GM19238 (cell line): ENCODE measurements at regions not wholly inside any gene's neighbourhood (a gene's known extent, or its start where the extent isn't known, plus 50 kb on each side); places are given as distances from the start of the nearest gene placed in this dataset.
"Not testable (repeated sequence)": the region's sequence is repeated elsewhere in the genome, so short reads cannot be mapped to it uniquely, and the experiment has no call there.

Experiments
- DNase-seq: peaks from one replicate; pipeline ENCODE4 v3.0.0; 2011; ENCODE audit warnings: low spot score; ENCODE audit not compliant: insufficient read length

GRCh38 chr5:163877865-163878264 lies 372.4 kb downstream of the MAT2B start:
- no peak for DNase-seq

DNA sequence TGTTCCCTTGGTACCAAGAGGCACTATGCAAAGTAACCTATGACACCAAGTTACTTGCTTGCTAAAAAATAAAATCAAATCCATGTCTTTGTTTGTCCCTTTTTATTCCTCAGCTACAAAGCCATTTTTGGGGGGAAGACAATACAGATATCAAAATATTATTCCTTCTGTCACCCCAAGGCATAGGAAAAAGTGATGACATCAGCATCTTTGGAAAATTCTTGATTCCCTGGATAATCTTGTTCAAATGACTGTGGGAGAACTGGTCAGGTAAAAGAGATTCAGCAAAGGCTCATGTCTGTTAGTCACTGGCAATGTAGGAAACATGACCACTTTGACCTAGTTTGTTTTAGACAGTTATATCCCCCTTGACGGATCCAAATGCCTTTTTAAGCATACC lies 373.1 kb downstream of the MAT2B start:
- DNase-seq, result no peak

GRCh38 chr5:163880302-163880701 lies 374.9 kb downstream of the MAT2B start:
- no peak for DNase-seq

DNA sequence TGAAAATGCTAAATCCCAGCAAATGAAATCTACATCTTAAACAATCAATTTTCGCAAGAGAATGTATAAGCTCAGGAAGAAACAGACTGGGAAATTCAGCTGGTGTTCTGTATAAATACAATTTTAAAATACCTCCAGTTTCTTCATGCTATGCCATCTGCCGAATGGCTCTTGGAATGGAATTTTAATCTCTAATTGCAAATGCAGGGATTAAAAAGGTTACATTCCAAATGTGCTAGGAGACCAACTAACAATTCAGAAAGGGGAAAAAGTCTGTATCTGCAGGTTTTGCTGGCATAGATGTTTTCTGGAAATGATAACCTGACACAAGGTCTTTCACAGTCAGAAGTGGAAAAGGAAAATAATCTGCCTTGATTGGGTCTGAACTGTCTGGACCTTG lies 379.7 kb downstream of the MAT2B start:
- no peak for DNase-seq

DNA sequence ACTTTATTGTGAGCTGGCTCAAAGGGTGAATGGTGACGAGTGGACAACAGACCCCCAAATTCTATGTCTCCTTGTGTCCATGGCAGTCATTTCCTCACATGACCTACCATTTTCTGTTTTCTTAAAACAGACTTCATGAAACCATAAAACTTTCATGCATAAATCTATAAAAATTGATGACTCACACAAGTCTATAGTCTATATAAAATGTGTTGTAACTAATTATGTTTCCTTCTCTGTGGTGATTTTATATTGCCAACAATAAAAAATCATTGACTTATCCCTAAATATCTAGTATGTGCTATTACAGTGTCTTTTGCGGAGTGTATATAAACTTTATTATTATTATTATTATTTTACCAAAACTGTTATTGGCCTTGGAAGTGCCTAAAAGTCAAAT lies 382.4 kb downstream of the MAT2B start:
- no peak for DNase-seq

DNA sequence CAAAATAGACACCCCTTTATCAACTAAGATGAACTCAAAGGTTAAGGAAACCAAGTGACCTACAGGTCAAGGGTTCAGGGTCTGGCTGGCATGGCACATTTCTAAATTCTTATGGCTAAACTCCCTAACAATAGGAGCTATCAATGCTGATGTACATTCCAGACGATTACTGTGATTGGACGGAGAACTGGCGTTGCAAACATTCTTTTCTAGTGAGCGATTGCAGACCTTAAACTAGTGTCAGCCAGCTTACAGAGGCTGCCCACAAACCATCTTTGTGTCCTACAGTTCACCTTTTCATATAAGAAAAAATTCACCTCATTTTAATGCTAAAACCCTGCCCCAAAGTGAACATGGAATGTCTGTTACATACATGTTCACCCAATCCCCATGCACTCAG lies 382.9 kb downstream of the MAT2B start:
- no peak for DNase-seq

DNA sequence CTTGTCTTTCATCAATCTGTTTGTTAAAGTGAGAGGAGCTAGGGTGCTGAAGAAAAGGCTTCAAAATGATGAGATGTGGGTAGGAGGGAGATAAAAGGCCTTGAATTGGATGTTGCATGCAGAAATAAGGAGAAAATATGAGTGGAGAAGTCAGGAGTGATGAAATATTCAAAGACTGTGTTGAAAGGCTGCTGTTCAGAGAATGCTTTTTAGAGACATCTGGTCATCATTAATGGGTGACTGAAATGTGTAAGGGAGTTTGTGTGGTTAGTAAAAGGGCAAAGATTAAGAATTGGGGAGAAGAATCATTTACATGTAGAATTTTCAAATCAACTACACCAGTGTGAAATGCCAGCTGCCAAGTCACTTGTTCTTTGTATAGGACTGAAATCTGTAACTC lies 383.9 kb downstream of the MAT2B start:
- DNase-seq, result no peak

DNA sequence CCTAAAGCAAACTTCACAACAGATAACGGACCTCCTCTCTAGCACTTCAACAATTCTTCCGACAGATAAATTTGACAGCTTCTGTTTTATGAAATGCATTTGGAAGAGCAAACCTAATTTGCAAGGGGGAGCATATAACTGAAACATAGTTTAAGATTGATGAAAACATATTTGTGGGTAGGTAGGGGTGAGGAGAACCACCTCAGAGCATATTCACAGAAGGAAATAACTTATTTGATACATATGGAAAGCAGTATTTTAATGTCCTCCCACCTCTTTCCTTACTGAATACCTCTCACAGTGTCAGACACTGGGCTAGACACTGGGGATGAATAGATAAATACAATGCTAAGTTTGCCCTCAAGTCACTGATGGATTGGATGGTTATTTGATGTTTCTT lies 384.8 kb downstream of the MAT2B start:
- DNase-seq, result no peak

- no peak for DNase-seq
Measured at GRCh38 chr5:163893281-163893680, 387.9 kb downstream of the MAT2B start.

DNA sequence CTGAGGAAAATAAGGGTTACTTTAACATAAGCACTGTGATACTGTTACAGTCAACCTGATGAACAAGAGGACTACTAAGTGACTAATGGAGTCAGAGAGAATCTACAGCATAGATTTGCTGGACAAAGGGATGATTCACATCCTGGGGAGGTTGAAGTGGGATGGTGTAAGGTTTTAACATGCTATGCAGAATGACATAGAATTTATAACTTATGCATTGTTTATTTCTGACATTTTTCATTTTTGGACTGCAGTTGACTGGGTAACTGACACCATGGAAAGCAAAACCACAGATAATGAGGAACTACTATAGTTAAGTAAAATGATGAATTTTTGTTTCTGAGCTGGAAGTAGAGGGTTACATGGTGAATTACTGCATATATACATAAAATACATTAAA lies 389.2 kb downstream of the MAT2B start:
- DNase-seq, result no peak

- DNase-seq, result no peak
Measured at GRCh38 chr5:163898873-163899272, 393.5 kb downstream of the MAT2B start.

GRCh38 chr5:163907783-163908182 lies 402.4 kb downstream of the MAT2B start:
- DNase-seq, result not testable (repeated sequence)

DNA sequence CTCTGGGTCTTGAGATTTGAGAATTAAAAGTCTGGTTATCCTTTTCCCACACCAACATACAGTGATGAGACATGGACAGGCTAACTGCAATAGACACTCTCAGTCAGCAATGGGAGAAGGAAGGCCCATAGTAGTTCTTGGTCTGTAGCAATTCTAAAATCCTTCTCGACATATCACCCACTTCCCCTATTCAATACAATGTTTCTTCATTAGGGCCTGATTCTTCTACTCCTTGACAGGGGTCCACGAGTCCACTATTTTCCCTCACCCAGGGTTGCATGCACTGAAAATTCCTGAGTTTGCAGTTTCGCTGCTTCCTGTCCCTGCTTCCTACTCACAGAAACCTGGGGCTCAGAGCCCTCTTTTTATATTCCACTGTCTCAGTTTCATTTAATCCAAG lies 402.8 kb downstream of the MAT2B start:
- DNase-seq, result no peak

DNA sequence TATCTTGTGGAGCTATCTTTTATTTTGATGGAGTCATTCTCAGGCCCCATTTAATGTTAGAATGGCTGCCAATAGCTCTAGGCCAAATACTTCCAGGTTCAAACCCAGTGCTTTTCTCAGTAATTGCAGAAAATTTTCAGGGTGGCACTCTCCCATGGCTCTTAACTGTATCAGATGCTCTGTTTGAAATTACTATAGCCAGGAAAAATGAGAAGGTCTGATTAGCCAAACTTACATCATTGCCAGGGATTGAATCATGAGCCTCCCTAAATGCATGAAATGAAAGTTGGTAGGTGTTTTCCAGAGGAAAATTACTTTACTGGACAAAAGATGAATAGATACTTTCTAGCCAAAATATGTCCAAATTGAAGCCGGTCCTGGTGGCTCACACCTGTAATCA lies 404.8 kb downstream of the MAT2B start:
- no peak for DNase-seq

DNA sequence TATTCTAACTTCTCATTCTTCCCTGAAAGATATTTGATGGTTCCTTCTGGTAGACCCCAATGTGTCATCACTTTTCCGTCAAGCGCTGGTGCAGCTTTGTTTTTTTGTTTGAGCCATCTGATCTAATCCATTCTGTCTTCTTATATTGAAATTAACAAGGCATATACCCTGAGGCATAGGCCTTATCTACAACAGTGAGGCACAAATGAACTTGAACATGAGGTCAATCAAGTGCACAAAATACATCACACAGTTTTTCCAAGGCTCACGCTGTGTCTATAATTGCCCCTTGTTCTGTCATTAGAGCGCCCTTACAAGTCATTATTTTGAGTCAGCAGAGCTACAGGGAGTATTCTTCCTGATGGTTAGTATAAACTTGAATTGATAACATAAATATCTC lies 406.6 kb downstream of the MAT2B start:
- no peak for DNase-seq

GRCh38 chr5:163913548-163913947 lies 408.1 kb downstream of the MAT2B start:
- DNase-seq, result no peak

DNA sequence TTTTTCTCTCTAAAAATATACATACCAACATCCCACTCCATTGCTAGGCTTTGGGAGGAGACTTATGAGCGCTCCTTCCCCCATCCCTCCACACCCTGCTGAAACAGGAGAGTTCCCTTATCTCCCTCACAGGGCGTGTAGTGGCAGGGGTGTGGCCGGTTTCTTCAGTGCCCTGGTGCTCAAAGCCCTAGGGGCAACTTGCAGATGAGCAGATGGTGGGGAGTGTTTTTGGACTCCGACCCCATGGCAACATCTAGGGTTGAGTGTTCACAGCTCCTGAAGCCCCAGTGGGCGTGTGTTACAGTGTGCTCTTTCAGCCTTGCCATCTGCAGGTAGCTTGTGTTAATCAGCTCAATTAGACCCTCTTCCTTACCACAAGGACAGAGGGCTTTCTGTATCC lies 409.5 kb downstream of the MAT2B start:
- DNase-seq, result no peak

DNA sequence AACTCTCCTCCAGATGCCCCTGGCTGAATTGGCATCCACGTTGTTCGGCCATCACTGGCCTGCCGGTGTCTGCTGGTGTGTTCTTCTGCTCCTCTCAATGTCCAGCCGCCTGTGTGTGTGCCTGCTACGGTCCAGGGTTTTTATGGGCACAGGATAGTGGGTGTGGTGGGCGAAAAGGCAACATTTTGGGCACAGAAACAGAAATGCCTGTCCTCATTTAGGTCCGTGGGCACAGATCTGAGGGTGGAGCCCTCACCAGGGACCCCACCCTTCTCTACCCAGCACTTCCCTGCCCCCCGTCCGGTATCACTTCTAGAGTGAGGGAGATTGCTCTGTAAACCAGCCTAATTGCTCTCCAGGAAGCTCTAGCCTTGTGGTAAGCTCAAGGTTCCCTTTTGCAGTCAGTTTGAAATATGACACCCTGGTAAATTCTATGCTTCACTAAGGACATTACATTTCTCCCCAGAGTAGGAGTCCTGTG lies 410.1 kb downstream of the MAT2B start:
- DNase-seq, result no peak

DNA sequence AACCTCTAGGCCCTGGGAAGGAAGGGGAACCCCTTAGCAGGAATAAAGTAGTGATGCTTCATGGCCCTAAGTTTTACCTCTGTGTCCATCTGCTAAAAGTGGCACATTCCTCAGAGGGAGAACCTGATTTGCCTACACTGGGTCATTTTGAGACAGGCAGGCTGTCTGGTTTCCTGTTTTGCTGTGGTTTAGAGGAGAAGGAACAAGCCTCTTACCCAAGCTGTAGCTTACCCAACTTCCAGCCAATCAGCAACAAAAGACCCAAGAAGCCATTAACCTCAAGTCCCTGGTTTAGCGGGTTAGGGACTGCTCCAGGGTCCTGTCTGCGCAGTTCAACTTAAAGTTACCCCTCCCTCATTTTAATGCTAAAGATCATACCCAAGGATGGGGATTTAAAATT lies 411.0 kb downstream of the MAT2B start:
- no peak for DNase-seq

GRCh38 chr5:163916861-163917260 lies 411.4 kb downstream of the MAT2B start:
- no peak for DNase-seq

GRCh38 chr5:163917747-163918146 lies 412.3 kb downstream of the MAT2B start:
- no peak for DNase-seq

- not testable (repeated sequence) for DNase-seq
Measured at GRCh38 chr5:163934990-163935389, 429.6 kb downstream of the MAT2B start.

- no peak for DNase-seq
Measured at GRCh38 chr5:163938595-163938994, 433.2 kb downstream of the MAT2B start.

DNA sequence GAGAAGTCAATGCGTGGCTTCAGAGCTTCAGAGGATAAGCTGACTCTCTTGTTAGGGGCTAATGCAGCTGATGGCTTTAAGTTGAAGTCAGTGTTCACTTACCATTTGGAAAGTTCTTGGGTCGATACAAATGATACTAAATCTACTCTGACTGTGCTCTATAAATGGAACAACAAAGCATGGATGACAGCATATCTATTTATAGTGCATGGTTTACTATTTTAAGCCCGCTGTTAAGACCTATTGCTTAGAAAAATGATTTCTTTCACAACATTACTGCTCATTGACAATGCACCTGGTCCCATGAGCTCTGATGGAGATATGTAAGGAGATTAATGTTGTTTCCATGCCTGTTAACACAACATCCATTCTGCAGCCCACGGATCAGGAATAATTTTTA lies 435.7 kb downstream of the MAT2B start:
- no peak for DNase-seq
